SJCRH30 (cell line): ENCODE measurements at regions not wholly inside any gene's neighbourhood (a gene's known extent, or its start where the extent isn't known, plus 50 kb on each side); places are given as distances from the start of the nearest gene placed in this dataset.
"Not testable (repeated sequence)": the region's sequence is repeated elsewhere in the genome, so short reads cannot be mapped to it uniquely, and the experiment has no call there.

Source experiments
- DNase-seq, 2 experiments: peaks; one replicate each; pipeline ENCODE4 v3.0.0-alpha.2; 2015 to 2020
- H3K27ac ChIP-seq: fragments of 250-450 bp; sonication (Bioruptor Pico); 2 replicates; pipeline ENCODE4 v1.5.1; 2020; ENCODE audit warnings: mild to moderate bottlenecking, moderate library complexity
- H3K27me3 ChIP-seq: fragments of 250-450 bp; sonication (Bioruptor Pico); 2 replicates; pipeline ENCODE4 v1.5.1; 2020; ENCODE audit warnings: mild to moderate bottlenecking, moderate library complexity
- H3K36me3 ChIP-seq: fragments of 250-450 bp; sonication (Bioruptor Pico); 2 replicates; pipeline ENCODE4 v1.5.1; 2020; ENCODE audit warnings: mild to moderate bottlenecking, moderate library complexity
- H3K4me1 ChIP-seq: fragments of 250-450 bp; sonication (Bioruptor Pico); 2 replicates; pipeline ENCODE4 v1.5.1; 2020; ENCODE audit warnings: mild to moderate bottlenecking, moderate library complexity
- H3K4me3 ChIP-seq: fragments of 250-450 bp; sonication (Bioruptor Pico); 2 replicates; pipeline ENCODE4 v1.5.1; 2020; ENCODE audit warnings: mild to moderate bottlenecking, moderate library complexity
- H3K9me3 ChIP-seq: fragments of 250-450 bp; sonication (Bioruptor Pico); replicated peaks from 2 replicates; pipeline ENCODE4 v1.5.1; 2020; ENCODE audit warnings: mild to moderate bottlenecking, moderate library complexity

- no peak overlapping the region for H3K4me3 ChIP-seq
- no peaks in the 10 kb centered on the region for H3K36me3 ChIP-seq
- no peaks in the 10 kb centered on the region for H3K9me3 ChIP-seq
- no peak overlapping the region for H3K27ac ChIP-seq
- no peaks in the 10 kb centered on the region for H3K27me3 ChIP-seq
- H3K4me1 ChIP-seq, result no peaks in the 10 kb centered on the region
- DNase-seq, result no peak
These were observed 217.9 kb upstream of the MOCS1 start for GRCh38 chr6:40152196-40152595.

- Histone ChIP-seq H3K27me3 (no peaks in the 10 kb centered on the region), H3K9me3 (no peaks in the 10 kb centered on the region), H3K36me3 (no peaks in the 10 kb centered on the region), H3K4me1 (no peaks in the 10 kb centered on the region), H3K27ac (no peak overlapping the region), H3K4me3 (no peak overlapping the region)
- no peak for DNase-seq
These were observed 214.8 kb upstream of the MOCS1 start for GRCh38 chr6:40148882-40149573.

GRCh38 chr6:40146902-40147301, 212.6 kb upstream of the MOCS1 start:
- no peak overlapping the region for H3K4me3 ChIP-seq
- no peak overlapping the region for H3K27ac ChIP-seq
- H3K4me1 ChIP-seq, result no peaks in the 10 kb centered on the region
- no peaks in the 10 kb centered on the region for H3K9me3 ChIP-seq
- DNase-seq, result no peak
- H3K27me3 ChIP-seq, result no peaks in the 10 kb centered on the region
- H3K36me3 ChIP-seq, result no peaks in the 10 kb centered on the region

- no peaks in the 10 kb centered on the region for H3K36me3 ChIP-seq
- no peaks in the 10 kb centered on the region for H3K9me3 ChIP-seq
- no peaks in the 10 kb centered on the region for H3K4me1 ChIP-seq
- H3K4me3 ChIP-seq, result no peak overlapping the region
- H3K27me3 ChIP-seq, result no peaks in the 10 kb centered on the region
- H3K27ac ChIP-seq, result no peak overlapping the region
- no peak for DNase-seq
These were observed 205.2 kb upstream of the MOCS1 start for GRCh38 chr6:40139447-40139846.

GRCh38 chr6:40138273-40138720, 204.0 kb upstream of the MOCS1 start:
- Histone ChIP-seq H3K27ac (no peak overlapping the region), H3K9me3 (no peaks in the 10 kb centered on the region), H3K4me3 (no peak overlapping the region), H3K27me3 (no peaks in the 10 kb centered on the region), H3K4me1 (no peaks in the 10 kb centered on the region), H3K36me3 (no peaks in the 10 kb centered on the region)
- no peak for DNase-seq

- Histone ChIP-seq H3K9me3 (no peaks in the 10 kb centered on the region), H3K27me3 (no peaks in the 10 kb centered on the region), H3K4me3 (no peak overlapping the region), H3K27ac (no peak overlapping the region), H3K36me3 (no peaks in the 10 kb centered on the region), H3K4me1 (no peaks in the 10 kb centered on the region)
- no peak for DNase-seq
These were observed 201.3 kb upstream of the MOCS1 start for GRCh38 chr6:40135491-40136072.

- not testable (repeated sequence) for H3K9me3 ChIP-seq, H3K4me3 ChIP-seq, H3K4me1 ChIP-seq, H3K27ac ChIP-seq, H3K27me3 ChIP-seq, H3K36me3 ChIP-seq, DNase-seq
These were observed 199.7 kb upstream of the MOCS1 start for GRCh38 chr6:40133981-40134380.

GRCh38 chr6:40131675-40132074, 197.4 kb upstream of the MOCS1 start:
- Histone ChIP-seq H3K27me3 (no peaks in the 10 kb centered on the region), H3K36me3 (no peaks in the 10 kb centered on the region), H3K9me3 (no peaks in the 10 kb centered on the region), H3K27ac (no peak overlapping the region), H3K4me1 (no peaks in the 10 kb centered on the region), H3K4me3 (no peak overlapping the region)
- DNase-seq, result no peak

- no peaks in the 10 kb centered on the region for H3K9me3 ChIP-seq
- H3K27me3 ChIP-seq, result no peaks in the 10 kb centered on the region
- H3K27ac ChIP-seq, result no peak overlapping the region
- H3K4me3 ChIP-seq, result no peak overlapping the region
- H3K36me3 ChIP-seq, result no peaks in the 10 kb centered on the region
- DNase-seq, result no peak
- H3K4me1 ChIP-seq, result no peaks in the 10 kb centered on the region
These were observed 193.9 kb upstream of the MOCS1 start for GRCh38 chr6:40128127-40128526.

GRCh38 chr6:40125680-40126394, 191.6 kb upstream of the MOCS1 start:
- no peaks in the 10 kb centered on the region for H3K4me1 ChIP-seq
- no peak overlapping the region for H3K4me3 ChIP-seq
- H3K9me3 ChIP-seq, result no peaks in the 10 kb centered on the region
- no peak for DNase-seq
- H3K36me3 ChIP-seq, result no peaks in the 10 kb centered on the region
- H3K27ac ChIP-seq, result no peak overlapping the region
- H3K27me3 ChIP-seq, result no peaks in the 10 kb centered on the region

GRCh38 chr6:40124924-40125323, 190.7 kb upstream of the MOCS1 start:
- no peaks in the 10 kb centered on the region for H3K27me3 ChIP-seq
- no peak overlapping the region for H3K4me3 ChIP-seq
- H3K36me3 ChIP-seq, result no peaks in the 10 kb centered on the region
- no peak for DNase-seq
- no peaks in the 10 kb centered on the region for H3K9me3 ChIP-seq
- H3K4me1 ChIP-seq, result no peaks in the 10 kb centered on the region
- H3K27ac ChIP-seq, result no peak overlapping the region

GRCh38 chr6:40116832-40117231, 182.6 kb upstream of the MOCS1 start:
- no peak for DNase-seq
- H3K9me3 ChIP-seq, result no peaks in the 10 kb centered on the region
- no peak overlapping the region for H3K27ac ChIP-seq
- H3K4me1 ChIP-seq, result no peaks in the 10 kb centered on the region
- H3K4me3 ChIP-seq, result no peak overlapping the region
- H3K27me3 ChIP-seq, result no peaks in the 10 kb centered on the region
- no peaks in the 10 kb centered on the region for H3K36me3 ChIP-seq

- no peak for DNase-seq
- no peaks in the 10 kb centered on the region for H3K4me1 ChIP-seq
- no peak overlapping the region for H3K27ac ChIP-seq
- H3K27me3 ChIP-seq, result no peaks in the 10 kb centered on the region
- no peaks in the 10 kb centered on the region for H3K9me3 ChIP-seq
- H3K36me3 ChIP-seq, result no peaks in the 10 kb centered on the region
- no peak overlapping the region for H3K4me3 ChIP-seq
These were observed 178.1 kb upstream of the MOCS1 start for GRCh38 chr6:40112350-40112749.

- Histone ChIP-seq H3K4me1 (no peaks in the 10 kb centered on the region), H3K27me3 (no peaks in the 10 kb centered on the region), H3K27ac (no peak overlapping the region), H3K9me3 (no peaks in the 10 kb centered on the region), H3K4me3 (no peak overlapping the region), H3K36me3 (no peaks in the 10 kb centered on the region)
- DNase-seq, result no peak
These were observed 174.5 kb upstream of the MOCS1 start for GRCh38 chr6:40108736-40109135.

- Histone ChIP-seq H3K4me3 (no peak overlapping the region), H3K4me1 (no peaks in the 10 kb centered on the region), H3K9me3 (no peaks in the 10 kb centered on the region), H3K27me3 (no peaks in the 10 kb centered on the region), H3K27ac (no peak overlapping the region), H3K36me3 (no peaks in the 10 kb centered on the region)
- no peak for DNase-seq
These were observed 172.6 kb upstream of the MOCS1 start for GRCh38 chr6:40106840-40107239.
